ENCODE measurements at regions not wholly inside any gene's neighbourhood (a gene's known extent, or its start where the extent isn't known, plus 50 kb on each side); places are given as distances from the start of the nearest gene placed in this dataset.

GRCh38 chr2:66382091-66382490, 52.8 kb upstream of the MEIS1 start:
- Histone ChIP-seq H3K4me1 (no peaks in the 10 kb centered on the region), H3K9me3 (no peaks in the 10 kb centered on the region), H3K4me3 (no peak overlapping the region), H3K27ac (no peak overlapping the region), H3K36me3 (ENCODE audit: low read depth, missing control alignments) (no peaks in the 10 kb centered on the region), H3K27me3 (no peaks in the 10 kb centered on the region)
- WGBS, 2 donors: 72 to 81% methylated on average over 1 of the region's 1 CpG
- TF ChIP-seq CTCF (IDR thresholded peaks at IDR 0.05): no peak
- no peak for TF ChIP-seq POLR2A (IDR thresholded peaks at IDR 0.05)
- intact Hi-C loops (cut with DNase I; ENCODE audit: low total_unique reads): no loop called here
- DNase-seq: no peak

- H3K9me3 ChIP-seq: no peaks in the 10 kb centered on the region
- DNase-seq: no peak
- no peaks in the 10 kb centered on the region for H3K36me3 ChIP-seq (ENCODE audit: low read depth, missing control alignments)
- no peak overlapping the region for H3K27ac ChIP-seq
- H3K27me3 ChIP-seq: no peaks in the 10 kb centered on the region
- no peak overlapping the region for H3K4me3 ChIP-seq
- H3K4me1 ChIP-seq: no peaks in the 10 kb centered on the region
- TF ChIP-seq POLR2A (IDR thresholded peaks at IDR 0.05) (no peak), CTCF (IDR thresholded peaks at IDR 0.05) (no peak)
- intact Hi-C loops (cut with DNase I; ENCODE audit: low total_unique reads): no loop called here
These were observed 55.5 kb upstream of the MEIS1 start for GRCh38 chr2:66379473-66379872.

GRCh38 chr2:66377832-66378231, 57.1 kb upstream of the MEIS1 start:
- intact Hi-C loops (cut with DNase I; ENCODE audit: low total_unique reads): no loop called here
- no peaks in the 10 kb centered on the region for H3K9me3 ChIP-seq
- H3K27ac ChIP-seq: no peak overlapping the region
- H3K27me3 ChIP-seq: no peaks in the 10 kb centered on the region
- H3K4me1 ChIP-seq: no peaks in the 10 kb centered on the region
- no peak for TF ChIP-seq CTCF (IDR thresholded peaks at IDR 0.05)
- TF ChIP-seq POLR2A (IDR thresholded peaks at IDR 0.05): no peak
- WGBS, 2 donors: 66 to 70% methylated on average over 6 of the region's 6 CpGs
- no peak overlapping the region for H3K4me3 ChIP-seq
- no peaks in the 10 kb centered on the region for H3K36me3 ChIP-seq (ENCODE audit: low read depth, missing control alignments)
- no peak for DNase-seq

- TF ChIP-seq POLR2A (IDR thresholded peaks at IDR 0.05) (no peak), CTCF (IDR thresholded peaks at IDR 0.05) (no peak)
These were observed 64.1 kb upstream of the MEIS1 start for GRCh38 chr2:66370824-66371223.

GRCh38 chr2:66366619-66367018, 68.3 kb upstream of the MEIS1 start:
- Histone ChIP-seq H3K27ac (no peak overlapping the region), H3K9me3 (no peaks in the 10 kb centered on the region), H3K27me3 (no peaks in the 10 kb centered on the region), H3K4me3 (no peak overlapping the region), H3K4me1 (peaks cover 6% of the 10 kb centered on the region), H3K36me3 (ENCODE audit: low read depth, missing control alignments) (no peaks in the 10 kb centered on the region)
- no peak for DNase-seq
- intact Hi-C loops (cut with DNase I; ENCODE audit: low total_unique reads): no loop called here
- TF ChIP-seq POLR2A (IDR thresholded peaks at IDR 0.05): no peak
- TF ChIP-seq CTCF (IDR thresholded peaks at IDR 0.05): no peak
- 78 to 84% methylated on average over 2 of the region's 2 CpGs for WGBS, 2 donors

More at GRCh38 chr2:66370824-66371223, 64.1 kb upstream of the MEIS1 start:
- no peak for DNase-seq
- H3K4me1 ChIP-seq: no peaks in the 10 kb centered on the region
- intact Hi-C loops (cut with DNase I; ENCODE audit: low total_unique reads): no loop called here
- 69 to 87% methylated on average over 2 of the region's 2 CpGs for WGBS, 2 donors
- H3K27ac ChIP-seq: no peak overlapping the region
- no peaks in the 10 kb centered on the region for H3K9me3 ChIP-seq
- no peaks in the 10 kb centered on the region for H3K36me3 ChIP-seq (ENCODE audit: low read depth, missing control alignments)
- no peaks in the 10 kb centered on the region for H3K27me3 ChIP-seq
- H3K4me3 ChIP-seq: no peak overlapping the region
